Motor neuron (in vitro differentiated cells): ENCODE measurements at regions not wholly inside any gene's neighbourhood (a gene's known extent, or its start where the extent isn't known, plus 50 kb on each side); places are given as distances from the start of the nearest gene placed in this dataset.

Source experiments
- ATAC-seq, 8 experiments: fragments of 200-7000 bp; cut with Tn5 transposase; replicated peaks in 6 of 8; 2 replicates each; pipeline ENCODE4 v1.8.0; 2021; ENCODE audit warnings: mild to moderate bottlenecking in 8 of 8, moderate library complexity in 8 of 8
- H3K27ac ChIP-seq, 2 donors: fragments of 250-450 bp; sonication (Bioruptor Pico); 2 replicates each; pipeline ENCODE4 v1.9.0; 2021; ENCODE audit warnings: antibody characterized with exemption in 2 of 2, mild to moderate bottlenecking in 2 of 2, moderate library complexity in 1 of 2
- H3K4me1 ChIP-seq, 2 donors: fragments of 250-450 bp; sonication (Bioruptor Pico); replicated peaks in 1 of 2; 2 replicates each; pipeline ENCODE4 v1.6.1; 2021; ENCODE audit warnings: antibody characterized with exemption in 2 of 2, mild to moderate bottlenecking in 2 of 2, moderate library complexity in 1 of 2
- H3K4me3 ChIP-seq, 5 donors: fragments of 250-450 bp; sonication (Bioruptor Pico); 2 replicates each; pipeline ENCODE4 v1.9.0; 2021; ENCODE audit warnings: antibody characterized with exemption in 5 of 5, mild to moderate bottlenecking in 5 of 5, moderate library complexity in 4 of 5
- WGBS, 10 experiments: fragments of 450-650 bp; shearing (Covaris generic); methylation state at CpG; one replicate each; pipeline ENCODE4 v1.0.0; 2022; 5-methylcytosine and 5-hydroxymethylcytosine counted together
- in situ Hi-C, 9 experiments: fragments of 400-800 bp; cut with MboI; loops; one replicate each; pipeline ENCODE4 v1.15.0; 2021; ENCODE audit warnings: low sequenced_read_pairs in 9 of 9, low pct_unique_long_range_greater_than_20kb in 2 of 9; ENCODE audit not compliant: unreplicated experiment in 9 of 9

DNA sequence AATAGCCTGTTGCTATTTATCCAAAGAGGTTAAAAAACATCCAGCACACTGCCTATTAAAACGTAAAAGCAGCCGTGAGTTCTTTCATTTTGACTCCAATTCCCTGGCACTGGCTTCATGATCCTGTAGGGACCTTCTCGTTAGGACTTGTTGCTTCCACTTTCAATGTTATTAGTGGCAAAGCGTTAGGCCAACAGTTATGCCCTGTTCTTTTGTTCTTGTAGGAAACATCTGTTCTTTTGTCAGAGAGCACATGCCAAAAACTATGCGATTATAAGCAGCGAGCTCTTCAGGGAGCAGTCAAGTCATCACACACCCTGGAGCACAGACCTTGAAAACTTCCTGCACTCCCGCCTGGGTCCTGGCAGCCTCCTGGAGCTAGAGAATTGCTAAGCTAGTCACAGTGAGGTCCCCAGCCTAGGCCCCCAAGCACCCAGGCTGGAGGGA, 609.5 kb upstream of the ARID1B start:
- ATAC-seq, result peak in 3 of 8 experiments; percentile 51 to 64 (median 57)
- H3K4me3 ChIP-seq, result no peak overlapping the region
- in situ Hi-C loops, result no loop called here
- no peaks in the 10 kb centered on the region for H3K4me1 ChIP-seq
- 14 to 90% (median 72%) methylated on average over 3 to 7 of the region's 7 CpGs; no CpG with 5 or more reads in 3 of the 10 experiments for WGBS, 10 experiments
- no peak overlapping the region for H3K27ac ChIP-seq

DNA sequence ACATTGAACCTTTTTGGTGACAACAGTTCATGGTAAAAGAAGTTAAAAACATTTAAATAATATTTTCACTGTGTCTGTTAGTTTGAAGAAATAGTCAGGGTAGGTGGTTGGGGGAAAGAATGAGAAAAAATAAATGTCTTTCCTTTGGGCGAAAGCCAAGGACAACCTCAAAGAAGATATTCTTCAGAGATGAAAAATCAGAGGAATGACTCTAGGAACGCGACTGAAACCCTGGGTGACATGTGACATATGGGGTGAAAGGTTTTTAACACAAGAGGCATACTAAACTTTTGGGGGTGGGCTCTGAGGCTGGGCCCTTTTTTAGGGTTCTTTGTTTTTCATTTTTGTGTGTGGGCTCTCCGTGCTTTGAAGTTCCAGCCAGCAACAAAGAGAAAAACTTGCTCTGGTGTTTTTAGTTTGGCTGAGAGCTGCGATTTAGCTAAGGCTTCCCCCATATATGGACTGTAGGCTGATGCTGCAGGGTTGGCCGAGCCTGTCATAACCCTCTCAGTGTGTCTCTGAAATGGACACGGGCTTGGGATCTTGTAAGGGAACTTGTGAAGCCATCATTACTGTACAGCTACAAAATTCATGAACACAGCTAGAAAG, 610.1 kb upstream of the ARID1B start:
- H3K27ac ChIP-seq, result no peak overlapping the region
- in situ Hi-C loops, result no loop called here
- H3K4me1 ChIP-seq, result no peaks in the 10 kb centered on the region
- WGBS, 10 experiments, result 25 to 100% (median 78%) methylated on average over 1 to 7 of the region's 7 CpGs; no CpG with 5 or more reads in 1 of the 10 experiments
- H3K4me3 ChIP-seq, result no peak overlapping the region
- peak in 3 of 8 experiments; percentile 32 to 53 (median 46) for ATAC-seq

DNA sequence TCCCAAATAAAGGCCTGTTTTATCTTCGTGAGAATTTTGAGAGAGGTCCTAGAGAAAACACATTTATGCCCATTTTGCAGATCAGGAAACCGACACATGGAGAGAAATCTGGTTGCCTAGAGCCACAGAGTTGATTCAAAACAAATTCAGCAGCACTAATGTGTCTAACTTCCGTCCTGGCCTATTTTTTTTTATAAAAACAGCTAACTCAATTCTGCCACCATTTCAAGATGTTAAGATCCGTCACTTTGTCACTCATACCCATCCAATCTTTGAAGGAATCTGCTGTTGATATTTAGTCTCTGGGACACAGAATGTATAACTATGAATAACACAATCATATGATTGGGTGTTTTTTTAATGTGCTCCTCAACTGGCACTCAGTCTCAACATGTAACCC, 611.1 kb upstream of the ARID1B start:
- H3K4me1 ChIP-seq, result no peaks in the 10 kb centered on the region
- 13 to 100% (median 87%) methylated on average over 1 to 4 of the region's 4 CpGs; no CpG with 5 or more reads in 2 of the 10 experiments for WGBS, 10 experiments
- in situ Hi-C loops, result no loop called here
- H3K4me3 ChIP-seq, result no peak overlapping the region
- ATAC-seq, result no peak
- H3K27ac ChIP-seq, result no peak overlapping the region

DNA sequence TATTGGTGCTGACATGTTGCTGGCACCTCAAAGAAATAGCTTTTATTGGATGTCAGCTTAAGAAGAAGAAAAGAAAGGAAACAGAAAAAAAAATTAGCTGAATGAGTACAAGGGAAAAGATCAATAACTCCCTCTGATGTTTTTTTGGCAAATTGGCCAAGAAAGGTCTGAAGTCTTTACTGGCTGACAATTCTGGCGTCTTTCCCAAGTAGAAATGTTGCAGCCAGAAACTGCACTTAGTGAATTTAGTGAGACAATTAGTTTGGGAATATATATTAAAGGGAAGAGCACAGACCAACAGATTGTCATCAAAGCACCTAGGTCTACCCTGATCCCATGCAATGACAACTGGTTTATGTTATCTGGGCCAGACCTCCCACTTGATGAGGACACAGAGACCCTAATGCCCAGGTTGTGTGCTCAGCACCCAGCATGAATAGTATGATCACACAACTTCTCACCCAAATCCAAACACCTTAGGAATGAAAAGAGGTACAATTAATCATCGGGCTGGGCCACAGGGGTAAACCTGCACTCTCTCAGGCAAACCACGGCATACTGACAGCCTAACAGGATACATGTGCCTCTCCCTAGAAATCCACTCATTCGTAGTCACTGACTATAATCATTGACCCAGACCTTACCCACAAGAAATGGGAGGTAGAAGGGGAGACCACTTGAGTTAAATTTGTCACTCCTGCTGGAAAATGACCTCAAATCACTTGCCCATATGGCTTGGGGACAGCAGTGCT, 612.3 kb upstream of the ARID1B start:
- no peak overlapping the region for H3K4me3 ChIP-seq
- in situ Hi-C loops, result no loop called here

DNA sequence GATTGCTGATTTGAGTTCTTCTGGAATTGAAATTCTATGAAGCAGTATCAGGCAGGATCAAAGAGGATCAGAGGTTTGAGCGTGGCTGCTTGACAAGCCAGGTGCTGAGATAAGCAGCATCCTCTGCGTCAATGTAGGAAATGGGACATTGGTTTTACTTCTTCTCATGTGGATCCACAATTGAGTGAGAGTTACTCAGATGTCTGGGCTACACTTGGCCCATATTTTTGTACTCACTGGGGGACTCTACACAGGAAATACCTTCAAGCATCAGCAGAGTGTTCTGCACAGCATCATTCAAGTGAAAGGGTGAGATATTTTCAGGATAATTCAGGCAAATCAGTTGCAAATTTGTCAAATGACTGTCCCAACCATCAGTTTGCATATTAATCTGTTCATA, 613.9 kb upstream of the ARID1B start:
- ATAC-seq, result no peak
- WGBS, 10 experiments, result 71 to 100% (median 100%) methylated on average over 1 to 2 of the region's 2 CpGs; no CpG with 5 or more reads in 4 of the 10 experiments
- Histone ChIP-seq H3K4me1 (no peaks in the 10 kb centered on the region), H3K27ac (no peak overlapping the region), H3K4me3 (no peak overlapping the region)
- in situ Hi-C loops, result no loop called here

More for the DNA sequence above, 612.3 kb upstream of the ARID1B start:
- no peak for ATAC-seq
- H3K27ac ChIP-seq, result no peak overlapping the region
- WGBS, 10 experiments, result 0 to 100% (median 83%) methylated on average over 1 to 4 of the region's 4 CpGs; no CpG with 5 or more reads in 1 of the 10 experiments
- H3K4me1 ChIP-seq, result no peaks in the 10 kb centered on the region

DNA sequence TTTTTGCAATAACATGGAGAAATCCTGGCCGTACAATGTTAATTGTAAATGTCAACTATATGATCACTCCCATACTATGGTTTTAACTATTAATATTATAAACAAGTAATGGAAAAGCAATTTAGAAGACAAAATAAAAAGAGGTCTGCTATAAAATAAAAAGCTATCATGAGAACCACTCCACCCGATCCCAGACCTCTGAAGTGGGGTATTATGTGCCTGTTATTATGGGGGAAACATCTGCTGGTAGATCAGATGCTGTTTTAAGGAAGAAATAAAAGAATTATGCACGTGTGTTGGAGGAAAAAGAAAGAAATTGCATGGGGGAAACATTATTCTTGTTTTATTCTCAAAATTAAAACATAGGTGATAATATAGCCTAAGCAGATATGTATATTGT, 615.7 kb upstream of the ARID1B start:
- no peak for ATAC-seq
- no peak overlapping the region for H3K27ac ChIP-seq
- WGBS, 10 experiments, result 15 to 100% (median 82%) methylated on average over 1 to 3 of the region's 3 CpGs
- H3K4me1 ChIP-seq, result no peaks in the 10 kb centered on the region
- in situ Hi-C loops, result no loop called here
- no peak overlapping the region for H3K4me3 ChIP-seq

GRCh38 chr6:156160795-156161165, 616.4 kb upstream of the ARID1B start:
- no peak overlapping the region for H3K4me3 ChIP-seq
- ATAC-seq, result no peak
- in situ Hi-C loops, result no loop called here
- H3K4me1 ChIP-seq, result no peaks in the 10 kb centered on the region
- 14 to 100% (median 89%) methylated on average over 1 to 3 of the region's 3 CpGs for WGBS, 10 experiments
- no peak overlapping the region for H3K27ac ChIP-seq

DNA sequence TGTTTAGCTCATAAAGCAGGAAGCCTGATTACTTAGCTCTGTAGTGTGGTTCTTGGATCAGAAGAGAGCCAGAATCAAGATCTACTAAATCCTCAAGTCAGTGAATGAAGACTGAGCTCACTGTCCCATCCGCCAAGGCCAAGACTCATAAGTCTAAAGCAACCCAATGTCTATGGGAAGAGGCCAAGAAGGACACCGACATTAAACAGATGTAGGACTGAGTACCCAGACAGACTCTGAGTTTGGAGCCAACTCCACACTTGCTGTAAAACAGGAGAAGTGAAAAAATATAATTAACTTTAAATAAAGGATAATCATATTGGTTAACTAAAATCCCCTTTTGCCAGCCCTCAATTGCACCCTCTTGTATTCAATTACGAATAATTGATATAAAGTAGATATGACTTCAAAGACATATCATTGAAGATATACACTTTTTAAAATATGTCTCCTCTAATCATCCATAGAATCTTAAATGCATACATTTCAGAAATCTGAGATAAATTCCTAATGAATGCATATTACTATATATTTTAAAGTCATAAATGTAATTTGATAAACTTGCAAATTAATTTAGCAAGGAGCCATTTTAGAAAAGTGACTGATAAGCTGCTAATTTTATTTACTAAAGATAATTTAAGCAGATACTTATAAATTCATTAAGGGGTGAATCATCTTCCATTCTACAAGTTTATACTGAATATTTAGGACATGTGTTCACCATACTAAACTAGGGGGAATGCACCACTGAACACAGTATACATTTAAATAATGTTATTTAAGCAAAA, 617.0 kb upstream of the ARID1B start:
- no peaks in the 10 kb centered on the region for H3K4me1 ChIP-seq
- WGBS, 10 experiments, result 40 to 100% (median 97%) methylated on average over 1 to 3 of the region's 3 CpGs
- ATAC-seq, result no peak
- no peak overlapping the region for H3K27ac ChIP-seq
- no peak overlapping the region for H3K4me3 ChIP-seq
- in situ Hi-C loops, result no loop called here

DNA sequence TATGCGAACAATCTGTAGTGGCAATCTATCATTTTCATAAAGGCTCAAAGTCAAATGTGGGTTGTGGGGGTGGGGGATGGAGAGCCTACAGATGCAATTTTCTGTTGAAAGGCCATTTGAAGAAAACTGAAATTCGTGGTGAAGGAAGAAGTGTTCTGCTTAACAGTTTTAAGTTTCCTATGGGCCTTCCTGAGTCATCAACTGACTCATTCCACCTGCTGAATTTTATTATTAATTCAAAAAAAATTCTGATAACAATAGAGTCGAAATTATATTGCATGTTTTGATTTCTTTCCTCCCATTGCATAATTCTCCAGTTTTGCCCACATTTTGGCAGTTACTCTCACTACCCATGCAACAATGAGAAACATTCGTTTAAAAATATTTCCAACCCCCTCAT, 622.3 kb upstream of the ARID1B start:
- Histone ChIP-seq H3K4me1 (no peaks in the 10 kb centered on the region), H3K4me3 (no peak overlapping the region), H3K27ac (no peak overlapping the region)
- in situ Hi-C loops, result no loop called here
- 5 to 86% (median 67%) methylated on average over 2 to 4 of the region's 4 CpGs for WGBS, 10 experiments
- ATAC-seq, result no peak

DNA sequence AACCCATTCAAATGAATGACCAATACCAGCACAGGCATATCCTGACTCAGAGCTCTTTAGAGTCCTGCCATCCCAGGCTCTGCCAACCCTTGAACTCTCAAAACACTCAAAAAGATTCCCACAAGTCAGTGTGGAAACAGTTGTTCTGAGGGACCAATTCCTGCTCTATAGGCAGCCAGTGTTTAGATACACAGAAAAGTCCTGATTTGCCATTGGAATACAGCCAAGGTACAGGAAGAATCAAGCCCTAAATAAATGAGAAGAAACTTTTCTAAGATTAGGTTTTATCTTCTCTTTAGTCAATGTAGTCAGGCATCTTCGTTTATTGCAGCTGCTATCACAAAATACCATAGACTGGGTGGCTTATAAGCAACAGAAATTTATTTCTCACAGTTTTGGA, 626.8 kb upstream of the ARID1B start:
- ATAC-seq, result peak in 1 of 8 experiments; percentile 45

GRCh38 chr6:156146891-156147290, 630.3 kb upstream of the ARID1B start:
- no peaks in the 10 kb centered on the region for H3K4me1 ChIP-seq
- in situ Hi-C loops, result no loop called here

More for the DNA sequence above, 626.8 kb upstream of the ARID1B start:
- WGBS, 10 experiments, result 0 to 73% (median 60%) methylated on average over 1 of the region's 1 CpG; no CpG with 5 or more reads in 5 of the 10 experiments
- Histone ChIP-seq H3K4me3 (no peak overlapping the region), H3K4me1 (no peaks in the 10 kb centered on the region), H3K27ac (no peak overlapping the region)
- in situ Hi-C loops, result no loop called here

GRCh38 chr6:156131221-156131903, 645.8 kb upstream of the ARID1B start:
- Histone ChIP-seq H3K4me3 (no peak overlapping the region), H3K27ac (no peak overlapping the region), H3K4me1 (no peaks in the 10 kb centered on the region)
- ATAC-seq, result no peak
- in situ Hi-C loops, result no loop called here
- WGBS, 10 experiments, result 28 to 100% (median 90%) methylated on average over 1 to 6 of the region's 6 CpGs

More at GRCh38 chr6:156146891-156147290, 630.3 kb upstream of the ARID1B start:
- Histone ChIP-seq H3K4me3 (no peak overlapping the region), H3K27ac (no peak overlapping the region)
- 0 to 71% (median 35%) methylated on average over 1 to 3 of the region's 7 CpGs; no CpG with 5 or more reads in 4 of the 10 experiments for WGBS, 10 experiments
- ATAC-seq, result no peak

- in situ Hi-C loops, result no loop called here
- WGBS, 10 experiments, result 0 to 100% (median 79%) methylated on average over 1 to 5 of the region's 5 CpGs
- Histone ChIP-seq H3K27ac (no peak overlapping the region), H3K4me1 (peaks cover 3 to 7% of the 10 kb centered on the region in 2 donors), H3K4me3 (no peak overlapping the region)
- peak in 1 of 8 experiments; percentile 38 for ATAC-seq
These were observed 650.6 kb upstream of the ARID1B start for GRCh38 chr6:156126535-156126934.
